ENCODE measurements at regions not wholly inside any gene's neighbourhood (a gene's known extent, or its start where the extent isn't known, plus 50 kb on each side); places are given as distances from the start of the nearest gene placed in this dataset.

GRCh38 chr12:73529954-73530353 lies 1007.7 kb upstream of the ATXN7L3B start (continued):
- TF ChIP-seq TAF1 (IDR thresholded peaks at IDR 0.05; ENCODE audit: low read depth, low read length) (no peak), CHD1 (IDR thresholded peaks at IDR 0.05; ENCODE audit: low read depth, low read length) (no peak)

- Histone ChIP-seq H3K14ac (ENCODE audit: insufficient read length) (no peak overlapping the region), H3K79me1 (ENCODE audit: low read depth, low read length) (no peaks in the 10 kb centered on the region), H3K4me2 (ENCODE audit: insufficient read depth in 1 of 2, low read depth in 2 of 2, low read length in 2 of 2) (no peak overlapping the region), H4K91ac (replicated peaks; ENCODE audit: insufficient read length, low read length) (no peak overlapping the region), H2BK12ac (ENCODE audit: low read depth, low read length) (no peak overlapping the region), H3K27ac (ENCODE audit: low read depth, low read length) (no peak overlapping the region), H2AFZ (ENCODE audit: low read length) (no peak overlapping the region), H3K79me2 (ENCODE audit: control insufficient read depth in 1 of 2, insufficient read depth in 2 of 2, low read length in 2 of 2) (no peaks in the 10 kb centered on the region), H4K5ac (ENCODE audit: insufficient read length, low read depth, low read length) (no peak overlapping the region), H2BK5ac (ENCODE audit: low read depth, low read length) (no peak overlapping the region), H3K56ac (replicated peaks; ENCODE audit: insufficient read length, low read depth, low read length) (no peak overlapping the region), H2BK15ac (ENCODE audit: low read length) (no peak overlapping the region), H3K9ac (replicated peaks in 1 of 4; ENCODE audit: extremely low read depth in 1 of 4, low read depth in 3 of 4, low read length in 3 of 4) (no peak overlapping the region), H3K23me2 (ENCODE audit: low read depth, low read length) (no peaks in the 10 kb centered on the region), H3K18ac (ENCODE audit: extremely low read depth, low read length) (no peak overlapping the region), H3K36me3 (ENCODE audit: control insufficient read depth in 2 of 4, insufficient read depth in 4 of 4, low read length in 3 of 4) (no peaks in the 10 kb centered on the region), H2AK5ac (ENCODE audit: low read depth, low read length) (no peak overlapping the region), H3K4me1 (replicated peaks in 1 of 4; ENCODE audit: control insufficient read depth in 3 of 4, insufficient read depth in 4 of 4, low read length in 3 of 4) (no peaks in the 10 kb centered on the region), H3K27me3 (replicated peaks in 1 of 4; ENCODE audit: control insufficient read depth in 3 of 4, extremely low read depth in 1 of 4, insufficient read depth in 3 of 4, low read length in 3 of 4) (no peaks in the 10 kb centered on the region), H4K20me1 (replicated peaks in 1 of 2; ENCODE audit: control insufficient read depth in 1 of 2, insufficient read depth in 2 of 2, low read length in 2 of 2) (no peaks in the 10 kb centered on the region), H3K4me3 (ENCODE audit: extremely low read depth in 1 of 4, insufficient read depth in 2 of 4, low read depth in 3 of 4, low read length in 4 of 4) (no peak overlapping the region), H2BK120ac (replicated peaks; ENCODE audit: low read depth, low read length) (no peak overlapping the region), H3K9me3 (ENCODE audit: insufficient read depth in 2 of 2, low read depth in 1 of 2, low read length in 1 of 2) (no peaks in the 10 kb centered on the region), H4K8ac (ENCODE audit: extremely low read depth, insufficient read depth, low read length) (no peak overlapping the region), H3K23ac (ENCODE audit: insufficient read length) (no peak overlapping the region), H2BK20ac (ENCODE audit: low read length) (no peak overlapping the region), H3K4ac (replicated peaks; ENCODE audit: insufficient read length, low read depth, low read length) (no peak overlapping the region)
- POLR2A ChIA-PET (ENCODE audit: partially characterized antibody), result no interaction called here
- DNase-seq (ENCODE audit: low read depth in 1 of 2, low spot score in 2 of 2) (no peak), FAIRE-seq (no peak)
- CTCF ChIA-PET (ENCODE audit: partially characterized antibody), result no interaction called here
- TF ChIP-seq JUND (IDR thresholded peaks at IDR 0.05; ENCODE audit: low read length) (no peak), FOSL1 (IDR thresholded peaks at IDR 0.05; ENCODE audit: insufficient read depth, low read depth, low read length) (no peak), TEAD4 (IDR thresholded peaks at IDR 0.05; ENCODE audit: low read depth, low read length) (no peak), SUZ12 (IDR thresholded peaks at IDR 0.05; ENCODE audit: low read length) (no peak), GABPA (IDR thresholded peaks at IDR 0.05; ENCODE audit: borderline replicate concordance, insufficient read depth, low read length) (no peak), BCL11A (IDR thresholded peaks at IDR 0.05; ENCODE audit: low read depth in 2 of 2, low read length in 2 of 2) (no peak), NRF1 (IDR thresholded peaks at IDR 0.05; ENCODE audit: low read depth, low read length) (no peak), CTCF (IDR thresholded peaks at IDR 0.05; ENCODE audit: control extremely low read depth in 1 of 3, insufficient read depth in 1 of 3, low read depth in 1 of 3, low read length in 3 of 3) (no peak), POLR2A (IDR thresholded peaks at IDR 0.05; ENCODE audit: control extremely low read depth in 1 of 2, low read depth in 2 of 2, low read length in 2 of 2) (no peak), TBP (IDR thresholded peaks at IDR 0.05; ENCODE audit: low read depth, low read length) (no peak), TCF12 (IDR thresholded peaks at IDR 0.05; ENCODE audit: low read depth, low read length) (no peak), SP2 (IDR thresholded peaks at IDR 0.05; ENCODE audit: low read length) (no peak)
These were observed 1005.9 kb upstream of the ATXN7L3B start for GRCh38 chr12:73531752-73532151.

Data from H1 (cell line).